ENCODE measurements at regions not wholly inside any gene's neighbourhood (a gene's known extent, or its start where the extent isn't known, plus 50 kb on each side); places are given as distances from the start of the nearest gene placed in this dataset.

DNA sequence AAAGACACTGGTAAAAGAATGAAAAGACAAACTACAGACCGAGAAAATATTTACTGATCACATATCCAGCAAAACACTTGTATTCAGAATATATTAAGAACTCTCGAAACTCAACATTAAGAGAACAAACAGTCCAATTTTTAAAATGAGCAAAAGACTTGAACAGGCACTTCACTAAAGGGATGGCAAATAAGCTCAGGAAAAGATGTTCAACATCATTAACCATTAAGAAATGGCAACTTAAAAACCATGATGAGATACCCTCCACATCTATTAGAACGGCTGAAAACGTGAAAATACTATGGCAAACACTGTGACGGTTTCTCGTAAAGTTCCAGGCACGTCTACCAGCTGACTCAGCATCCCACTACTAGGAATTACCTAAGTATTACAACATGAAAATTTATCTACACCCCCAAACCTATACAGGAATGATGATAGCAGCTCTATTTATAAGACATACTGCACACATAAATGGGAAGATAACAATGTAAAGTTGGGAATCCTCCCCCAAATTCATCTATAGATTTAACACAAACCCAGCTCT, 86.1 kb upstream of the PROK2 start:
- Mint-ChIP-seq H3K9me3 (no peaks in the 10 kb centered on the region), H3K27me3 (peaks cover 24% of the 10 kb centered on the region), H3K36me3 (ENCODE audit: insufficient read depth) (no peaks in the 10 kb centered on the region), H3K4me3 (no peak overlapping the region), H3K27ac (ENCODE audit: low read depth) (no peak overlapping the region), H3K4me1 (no peaks in the 10 kb centered on the region)
- DNase-seq (ENCODE audit: low spot score in 2 of 2): no peak
- ATAC-seq (replicated peaks; ENCODE audit: extremely low read depth, poor library complexity, severe bottlenecking): no peak

DNA sequence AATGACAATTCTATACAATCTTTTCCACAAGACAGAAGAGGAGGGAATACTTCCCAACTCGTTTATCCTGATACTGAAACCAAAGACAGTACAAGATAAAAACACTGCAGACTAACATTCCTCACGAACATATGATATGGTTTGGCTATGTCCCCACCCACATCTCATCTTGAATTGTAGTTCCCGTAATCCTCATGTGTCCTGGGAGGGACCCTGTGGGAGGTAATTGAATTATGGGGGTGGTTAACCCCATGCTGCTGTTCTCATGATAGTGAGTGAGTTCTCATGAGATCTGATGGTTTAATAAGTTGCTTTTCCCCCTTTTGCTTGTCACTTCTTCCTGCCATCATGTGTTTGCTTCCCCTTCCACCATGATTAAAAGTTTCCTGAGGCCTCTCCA, 83.9 kb upstream of the PROK2 start:
- Mint-ChIP-seq H3K27me3 (peaks cover 45% of the 10 kb centered on the region), H3K36me3 (ENCODE audit: insufficient read depth) (no peaks in the 10 kb centered on the region), H3K4me3 (no peak overlapping the region), H3K9me3 (no peaks in the 10 kb centered on the region), H3K4me1 (no peaks in the 10 kb centered on the region), H3K27ac (ENCODE audit: low read depth) (no peak overlapping the region)
- no peak for DNase-seq (ENCODE audit: low spot score in 2 of 2)
- no peak for ATAC-seq (replicated peaks; ENCODE audit: extremely low read depth, poor library complexity, severe bottlenecking)

DNA sequence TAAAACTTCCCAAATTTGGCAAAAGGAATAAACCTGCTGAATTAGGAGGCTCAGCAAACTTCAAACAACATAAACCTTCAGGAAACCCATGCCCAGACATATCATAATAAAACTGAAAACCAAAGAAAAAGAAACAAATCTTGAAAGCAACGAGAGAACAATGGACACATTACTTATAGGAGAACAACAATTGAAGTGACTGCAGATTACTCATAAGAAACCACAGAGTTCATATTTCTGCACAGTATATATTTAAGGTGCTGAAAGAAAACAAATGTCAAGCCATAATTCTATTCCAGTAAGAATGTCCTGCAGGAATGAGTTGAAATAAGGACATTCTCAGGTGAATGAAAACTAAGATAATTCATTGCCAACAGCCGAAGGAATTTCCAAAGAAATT, 80.8 kb upstream of the PROK2 start:
- H3K4me3 Mint-ChIP-seq: no peak overlapping the region
- H3K27me3 Mint-ChIP-seq: peaks cover 77% of the 10 kb centered on the region
- H3K9me3 Mint-ChIP-seq: no peaks in the 10 kb centered on the region
- no peaks in the 10 kb centered on the region for H3K4me1 Mint-ChIP-seq
- no peaks in the 10 kb centered on the region for H3K36me3 Mint-ChIP-seq (ENCODE audit: insufficient read depth)
- H3K27ac Mint-ChIP-seq (ENCODE audit: low read depth): no peak overlapping the region
- DNase-seq (ENCODE audit: low spot score in 2 of 2) (no peak), ATAC-seq (replicated peaks; ENCODE audit: extremely low read depth, poor library complexity, severe bottlenecking) (no peak)

DNA sequence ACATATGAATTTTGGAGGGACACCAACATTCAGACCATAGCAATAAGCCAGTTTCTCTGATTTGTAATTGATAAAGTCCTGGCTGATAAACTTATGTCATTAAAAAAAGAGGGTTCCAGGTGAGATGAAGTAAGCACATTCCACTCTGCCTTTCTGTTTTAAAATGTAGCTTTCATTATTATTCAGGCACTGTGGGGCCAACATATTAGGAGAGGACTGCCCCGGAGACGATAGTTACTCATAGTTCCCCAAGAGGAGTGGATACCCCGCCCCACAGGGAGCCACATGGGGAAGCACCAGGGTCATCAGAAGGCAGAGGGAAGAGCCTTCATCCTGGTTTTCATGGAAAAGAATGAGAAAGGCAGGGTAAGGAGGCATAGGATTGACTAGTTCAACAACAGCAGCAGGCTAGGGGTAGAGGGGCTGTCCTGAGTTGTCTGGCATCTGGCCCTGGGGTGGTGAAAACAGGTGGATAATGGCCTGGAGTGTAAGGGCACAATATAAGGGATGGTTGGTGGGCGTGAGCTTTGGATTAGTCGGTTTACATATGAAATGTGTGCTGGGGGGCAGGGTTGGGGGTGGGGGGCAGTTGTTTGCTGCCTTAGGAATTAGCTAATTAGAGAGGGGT, 78.7 kb upstream of the PROK2 start:
- peaks cover under 1% of the 10 kb centered on the region for H3K4me1 Mint-ChIP-seq
- ATAC-seq (replicated peaks; ENCODE audit: extremely low read depth, poor library complexity, severe bottlenecking) (no peak), DNase-seq (ENCODE audit: low spot score in 2 of 2) (no peak)
- H3K4me3 Mint-ChIP-seq: no peak overlapping the region
- no peaks in the 10 kb centered on the region for H3K9me3 Mint-ChIP-seq
- peaks cover 88% of the 10 kb centered on the region for H3K27me3 Mint-ChIP-seq
- H3K27ac Mint-ChIP-seq (ENCODE audit: low read depth): no peak overlapping the region
- H3K36me3 Mint-ChIP-seq (ENCODE audit: insufficient read depth): peaks cover 1% of the 10 kb centered on the region

DNA sequence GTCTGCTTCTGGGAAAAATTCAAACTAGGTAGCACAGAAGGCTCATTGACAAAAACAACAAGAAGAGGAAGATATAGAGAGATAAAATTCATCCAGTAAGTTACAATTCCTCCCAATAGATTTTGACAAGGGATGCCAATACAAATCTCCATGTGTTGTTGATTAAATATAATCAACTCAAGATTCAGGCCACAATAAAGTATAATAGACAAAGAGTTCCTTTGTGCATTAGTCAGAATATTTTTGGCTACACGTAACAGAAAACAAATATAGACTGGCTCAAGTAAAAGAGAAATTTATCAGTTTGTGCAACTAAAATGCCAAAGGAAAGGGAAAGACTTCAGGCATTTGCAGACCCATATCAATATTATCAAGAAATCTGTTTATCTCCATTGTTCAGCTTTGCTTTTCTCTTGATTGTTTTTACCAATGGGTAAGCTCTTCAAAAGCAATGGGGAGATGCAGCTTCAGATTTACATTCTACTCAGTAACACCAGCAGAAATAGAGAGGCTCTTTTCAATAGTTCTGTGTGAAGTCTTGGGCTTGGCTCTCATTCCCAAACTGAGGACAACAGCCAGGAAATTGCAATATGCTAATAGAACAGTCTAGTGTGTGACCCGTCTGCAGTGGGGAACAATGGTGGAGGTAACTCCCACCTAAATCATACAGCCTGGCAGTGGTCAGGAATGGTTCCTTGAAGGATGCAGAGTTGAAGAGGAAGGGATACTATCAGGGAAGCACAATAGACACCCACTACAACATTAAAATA, 77.6 kb upstream of the PROK2 start:
- DNase-seq (ENCODE audit: low spot score in 2 of 2) (no peak), ATAC-seq (replicated peaks; ENCODE audit: extremely low read depth, poor library complexity, severe bottlenecking) (no peak)
- H3K27me3 Mint-ChIP-seq: peaks cover 79% of the 10 kb centered on the region

DNA sequence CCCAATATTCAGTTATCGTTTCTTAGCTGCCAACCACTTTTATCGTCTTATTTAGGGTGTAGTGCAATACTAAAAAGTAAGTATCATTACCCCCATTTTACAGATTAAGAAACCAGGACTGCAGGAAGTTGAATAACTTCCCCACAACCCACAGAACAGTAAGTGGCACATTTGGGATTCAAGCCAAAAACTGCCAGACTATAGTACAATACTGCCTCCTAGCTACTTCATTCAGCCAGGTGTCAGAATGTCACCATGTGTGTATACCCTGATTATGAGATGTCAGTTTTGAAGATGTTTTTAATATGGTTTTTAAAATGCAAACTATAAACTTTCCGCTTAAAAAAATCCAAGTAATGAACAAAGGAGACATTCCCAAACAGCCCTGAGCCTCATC, 74.2 kb upstream of the PROK2 start:
- H3K4me3 Mint-ChIP-seq: no peak overlapping the region
- no peaks in the 10 kb centered on the region for H3K9me3 Mint-ChIP-seq
- DNase-seq (ENCODE audit: low spot score in 2 of 2) (peak in 1 of 2 donors; percentile 18), ATAC-seq (replicated peaks; ENCODE audit: extremely low read depth, poor library complexity, severe bottlenecking) (peak; percentile 68)
- peaks cover 5% of the 10 kb centered on the region for H3K4me1 Mint-ChIP-seq
- peaks cover 45% of the 10 kb centered on the region for H3K27me3 Mint-ChIP-seq
- no peak overlapping the region for H3K27ac Mint-ChIP-seq (ENCODE audit: low read depth)
- H3K36me3 Mint-ChIP-seq (ENCODE audit: insufficient read depth): peaks cover 1% of the 10 kb centered on the region

More for the DNA sequence above, 77.6 kb upstream of the PROK2 start:
- peaks cover 1% of the 10 kb centered on the region for H3K36me3 Mint-ChIP-seq (ENCODE audit: insufficient read depth)
- no peak overlapping the region for H3K27ac Mint-ChIP-seq (ENCODE audit: low read depth)
- H3K4me3 Mint-ChIP-seq: no peak overlapping the region
- H3K9me3 Mint-ChIP-seq: no peaks in the 10 kb centered on the region
- peaks cover 5% of the 10 kb centered on the region for H3K4me1 Mint-ChIP-seq

DNA sequence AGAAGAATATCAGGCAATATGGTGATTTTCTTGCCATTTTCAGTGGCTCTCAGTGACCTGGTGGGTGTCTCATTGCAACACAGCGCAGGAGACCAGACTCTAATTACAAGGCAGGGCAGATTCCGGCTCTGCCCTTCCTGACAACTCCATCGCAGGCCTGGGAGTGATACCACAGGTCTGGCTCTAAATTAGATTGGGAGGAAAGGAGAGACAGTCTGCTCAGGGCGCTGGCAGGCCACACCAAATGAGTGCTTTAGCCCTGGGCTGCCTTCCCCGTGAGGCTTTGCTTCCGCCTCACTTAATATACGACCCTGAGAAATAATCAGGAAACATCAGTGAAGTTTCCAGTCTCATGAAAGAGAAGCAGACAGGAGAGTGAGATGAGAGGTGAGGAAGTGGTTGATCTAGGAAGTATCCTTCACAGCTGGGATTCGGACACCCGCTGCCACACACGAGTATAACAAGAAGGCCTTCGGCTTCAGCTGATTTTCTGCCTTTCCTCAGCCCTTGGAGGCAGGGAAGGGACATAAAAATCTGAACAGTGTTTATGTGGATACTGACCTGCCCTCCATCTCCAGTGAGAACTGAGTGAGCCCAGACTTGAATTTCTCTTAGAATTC, 73.7 kb upstream of the PROK2 start:
- Mint-ChIP-seq H3K4me1 (peaks cover 5% of the 10 kb centered on the region), H3K27me3 (peaks cover 40% of the 10 kb centered on the region), H3K4me3 (no peak overlapping the region), H3K36me3 (ENCODE audit: insufficient read depth) (peaks cover 1% of the 10 kb centered on the region), H3K9me3 (no peaks in the 10 kb centered on the region), H3K27ac (ENCODE audit: low read depth) (no peak overlapping the region)
- no peak for ATAC-seq (replicated peaks; ENCODE audit: extremely low read depth, poor library complexity, severe bottlenecking)
- no peak for DNase-seq (ENCODE audit: low spot score in 2 of 2)

DNA sequence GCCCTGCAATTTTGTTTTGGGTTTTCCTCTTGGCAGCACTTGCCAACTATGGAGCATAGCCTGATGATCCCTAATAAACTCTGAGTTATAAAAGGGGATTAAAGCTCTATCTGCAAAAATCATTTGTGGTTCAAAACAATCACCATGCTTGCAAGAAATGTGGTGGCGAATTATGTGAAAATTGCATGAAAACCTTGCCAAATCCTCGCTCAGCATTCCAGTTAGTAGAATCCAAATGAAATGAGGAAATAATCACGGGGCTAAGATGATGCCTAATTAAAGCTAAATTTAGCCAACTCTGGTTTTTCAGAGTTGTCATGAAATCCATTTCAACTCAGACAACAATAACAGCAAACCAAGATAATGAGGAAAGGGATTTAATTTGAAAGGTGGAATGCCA, 73.0 kb upstream of the PROK2 start:
- H3K4me1 Mint-ChIP-seq: peaks cover 5% of the 10 kb centered on the region
- DNase-seq (ENCODE audit: low spot score in 2 of 2) (no peak), ATAC-seq (replicated peaks; ENCODE audit: extremely low read depth, poor library complexity, severe bottlenecking) (no peak)
- H3K9me3 Mint-ChIP-seq: no peaks in the 10 kb centered on the region
- H3K27ac Mint-ChIP-seq (ENCODE audit: low read depth): no peak overlapping the region
- peaks cover 1% of the 10 kb centered on the region for H3K36me3 Mint-ChIP-seq (ENCODE audit: insufficient read depth)
- no peak overlapping the region for H3K4me3 Mint-ChIP-seq
- peaks cover 33% of the 10 kb centered on the region for H3K27me3 Mint-ChIP-seq

DNA sequence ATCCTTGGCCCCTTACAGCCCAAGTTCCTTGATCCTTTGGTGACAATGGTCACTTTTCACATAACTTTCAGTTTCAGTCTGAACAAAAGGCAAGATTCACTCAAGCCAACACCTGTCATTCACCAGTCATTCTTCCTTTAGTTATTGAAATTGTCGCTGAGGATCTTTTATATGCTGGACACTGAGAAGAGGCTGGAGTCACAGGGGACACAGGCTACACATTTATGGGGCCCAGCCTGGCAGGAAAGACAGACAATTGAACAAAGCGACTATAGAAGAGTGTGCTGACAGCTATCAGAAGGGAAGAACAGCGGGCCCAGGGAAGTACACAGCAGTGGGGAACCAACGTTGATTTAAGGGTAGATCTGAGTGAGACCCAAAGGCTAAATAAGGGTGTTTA, 69.8 kb upstream of the PROK2 start:
- Mint-ChIP-seq H3K4me3 (no peak overlapping the region), H3K36me3 (ENCODE audit: insufficient read depth) (no peaks in the 10 kb centered on the region), H3K9me3 (no peaks in the 10 kb centered on the region), H3K27ac (ENCODE audit: low read depth) (no peak overlapping the region), H3K4me1 (peaks cover 5% of the 10 kb centered on the region), H3K27me3 (peaks cover under 1% of the 10 kb centered on the region)
- ATAC-seq (replicated peaks; ENCODE audit: extremely low read depth, poor library complexity, severe bottlenecking) (no peak), DNase-seq (ENCODE audit: low spot score in 2 of 2) (no peak)

DNA sequence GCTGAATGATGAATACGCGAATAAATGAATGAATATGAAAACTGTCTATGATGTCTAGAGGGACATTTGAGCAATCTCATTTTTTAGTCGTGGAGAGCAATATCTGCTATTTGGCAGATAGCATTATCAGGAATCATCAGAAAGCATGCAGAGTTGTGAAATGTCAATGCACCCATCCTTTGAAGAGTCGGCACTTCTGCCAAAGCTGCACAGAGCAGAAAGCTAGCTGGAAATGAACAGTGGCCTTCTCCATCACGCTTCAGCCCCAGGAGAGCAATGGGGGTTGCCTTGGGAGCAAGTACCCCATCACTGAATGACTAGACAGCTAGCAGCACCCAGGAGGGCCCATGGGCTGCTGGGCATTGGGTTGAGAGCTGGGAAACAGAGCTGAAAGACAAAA, 69.1 kb upstream of the PROK2 start:
- Mint-ChIP-seq H3K27ac (ENCODE audit: low read depth) (no peak overlapping the region), H3K36me3 (ENCODE audit: insufficient read depth) (no peaks in the 10 kb centered on the region), H3K27me3 (no peaks in the 10 kb centered on the region), H3K4me3 (no peak overlapping the region), H3K4me1 (peaks cover 5% of the 10 kb centered on the region), H3K9me3 (no peaks in the 10 kb centered on the region)
- no peak for ATAC-seq (replicated peaks; ENCODE audit: extremely low read depth, poor library complexity, severe bottlenecking)
- DNase-seq (ENCODE audit: low spot score in 2 of 2): no peak

DNA sequence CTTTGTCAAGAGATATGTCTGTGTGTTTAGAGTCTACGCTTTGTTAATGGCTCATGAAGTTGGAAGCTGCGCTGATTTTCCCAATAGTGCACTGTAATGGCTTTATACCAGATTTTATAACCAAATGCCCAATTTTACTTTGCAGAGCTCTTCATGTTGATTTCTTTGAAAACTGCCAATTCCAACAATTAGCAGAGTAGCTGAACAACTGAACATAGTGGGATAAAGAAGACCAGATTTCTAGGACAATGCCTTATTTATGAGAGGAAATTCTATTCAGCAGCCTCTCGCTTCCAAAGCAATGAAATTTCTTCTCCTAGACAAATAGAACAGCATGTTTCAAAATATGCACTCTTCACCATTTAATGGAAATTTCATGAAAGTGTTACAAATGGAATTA, 66.9 kb upstream of the PROK2 start:
- DNase-seq (ENCODE audit: low spot score in 2 of 2): no peak
- no peak overlapping the region for H3K27ac Mint-ChIP-seq (ENCODE audit: low read depth)

DNA sequence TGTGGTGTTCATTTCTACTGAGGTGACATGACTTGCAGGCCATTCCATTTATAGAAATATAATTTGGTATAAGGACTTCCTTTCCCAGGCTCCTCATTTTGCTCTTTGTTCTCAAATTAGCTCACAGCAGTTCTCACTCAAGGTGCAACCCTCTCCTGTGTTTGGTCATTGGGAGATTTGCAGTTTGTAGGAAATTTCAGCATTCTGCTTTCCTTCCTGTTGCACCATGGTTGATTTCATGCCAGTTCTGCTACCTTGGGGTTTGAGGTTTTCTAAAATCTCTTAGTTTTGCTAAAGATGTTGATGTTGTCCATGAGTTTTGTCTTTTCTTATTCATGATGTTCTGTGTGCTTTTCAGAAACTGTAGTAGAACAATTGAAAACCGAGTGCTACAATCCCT, 65.7 kb upstream of the PROK2 start:
- no peak for ATAC-seq (replicated peaks; ENCODE audit: extremely low read depth, poor library complexity, severe bottlenecking)
- peaks cover 11% of the 10 kb centered on the region for H3K27me3 Mint-ChIP-seq
- no peak overlapping the region for H3K4me3 Mint-ChIP-seq
- no peaks in the 10 kb centered on the region for H3K36me3 Mint-ChIP-seq (ENCODE audit: insufficient read depth)
- H3K9me3 Mint-ChIP-seq: no peaks in the 10 kb centered on the region
- H3K27ac Mint-ChIP-seq (ENCODE audit: low read depth): no peak overlapping the region
- no peaks in the 10 kb centered on the region for H3K4me1 Mint-ChIP-seq
- DNase-seq (ENCODE audit: low spot score in 2 of 2): no peak

More for the DNA sequence above, 66.9 kb upstream of the PROK2 start:
- Mint-ChIP-seq H3K9me3 (no peaks in the 10 kb centered on the region), H3K36me3 (ENCODE audit: insufficient read depth) (no peaks in the 10 kb centered on the region), H3K27me3 (peaks cover 3% of the 10 kb centered on the region), H3K4me3 (no peak overlapping the region), H3K4me1 (no peaks in the 10 kb centered on the region)
- no peak for ATAC-seq (replicated peaks; ENCODE audit: extremely low read depth, poor library complexity, severe bottlenecking)

DNA sequence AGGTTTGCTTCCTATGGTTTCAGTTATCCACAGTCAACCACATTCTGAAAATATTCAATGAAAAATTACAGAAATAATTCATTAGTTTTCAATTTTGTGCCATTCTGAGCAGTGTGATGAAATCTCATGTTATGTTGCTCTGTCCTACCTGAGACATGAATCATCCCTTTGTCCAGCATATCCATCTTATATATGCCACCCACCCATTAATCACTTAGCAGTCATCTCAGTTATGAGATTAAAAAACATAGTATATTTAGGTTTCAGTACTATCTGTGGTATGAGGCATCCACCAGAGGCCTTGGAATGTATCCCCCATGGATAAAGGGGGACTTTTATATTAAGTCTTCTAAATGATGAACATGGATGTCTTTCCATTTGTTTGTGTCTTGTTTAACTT, 64.7 kb upstream of the PROK2 start:
- ATAC-seq (replicated peaks; ENCODE audit: extremely low read depth, poor library complexity, severe bottlenecking) (no peak), DNase-seq (ENCODE audit: low spot score in 2 of 2) (no peak)
- Mint-ChIP-seq H3K36me3 (ENCODE audit: insufficient read depth) (no peaks in the 10 kb centered on the region), H3K9me3 (no peaks in the 10 kb centered on the region), H3K4me3 (no peak overlapping the region), H3K4me1 (no peaks in the 10 kb centered on the region), H3K27me3 (peaks cover 11% of the 10 kb centered on the region), H3K27ac (ENCODE audit: low read depth) (no peak overlapping the region)

Data from central memory CD8-positive, alpha-beta T cell (primary cell).